ENCODE measurements at regions not wholly inside any gene's neighbourhood (a gene's known extent, or its start where the extent isn't known, plus 50 kb on each side); places are given as distances from the start of the nearest gene placed in this dataset.
"Not testable (repeated sequence)": the region's sequence is repeated elsewhere in the genome, so short reads cannot be mapped to it uniquely, and the experiment has no call there.

DNA sequence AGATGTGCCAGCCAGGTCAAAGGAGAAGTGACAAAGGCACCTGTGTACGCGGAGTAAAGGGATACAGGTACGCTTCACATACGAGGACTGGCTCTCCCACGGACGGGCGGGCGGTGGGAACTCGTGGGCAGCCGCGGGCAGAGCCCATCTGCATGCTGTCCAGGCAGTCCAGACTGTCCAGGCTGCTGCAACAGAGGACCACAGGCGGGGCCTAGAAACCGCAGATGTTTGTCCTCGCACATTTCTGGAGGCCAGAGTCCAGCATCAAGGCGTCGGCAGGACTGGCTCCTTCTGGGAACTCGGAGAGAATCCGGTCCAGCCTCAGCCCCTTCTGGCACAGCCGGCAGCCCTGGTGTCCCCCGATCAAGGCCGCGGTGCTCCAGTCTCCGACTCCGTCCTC is 5464.3 kb upstream of the TPTE start:
- not testable (repeated sequence) for H3K27me3 Mint-ChIP-seq, H3K9me3 Mint-ChIP-seq, H3K27ac Mint-ChIP-seq, H3K4me1 Mint-ChIP-seq, H3K4me3 Mint-ChIP-seq, H3K36me3 Mint-ChIP-seq

- H3K9me3 Mint-ChIP-seq, H3K4me1 Mint-ChIP-seq, H3K36me3 Mint-ChIP-seq, H3K4me3 Mint-ChIP-seq, H3K27me3 Mint-ChIP-seq, H3K27ac Mint-ChIP-seq: not testable (repeated sequence)
Measured at GRCh38 chr21:5060364-5061083, 5460.9 kb upstream of the TPTE start.

GRCh38 chr21:5064581-5065142 is 5456.7 kb upstream of the TPTE start:
- H3K27me3 Mint-ChIP-seq, H3K9me3 Mint-ChIP-seq: not testable (repeated sequence)

GRCh38 chr21:5065240-5066211 is 5455.9 kb upstream of the TPTE start:
- not testable (repeated sequence) for H3K27ac Mint-ChIP-seq, H3K4me1 Mint-ChIP-seq, H3K27me3 Mint-ChIP-seq, H3K4me3 Mint-ChIP-seq, H3K9me3 Mint-ChIP-seq, H3K36me3 Mint-ChIP-seq

More at GRCh38 chr21:5064581-5065142, 5456.7 kb upstream of the TPTE start:
- H3K36me3 Mint-ChIP-seq, H3K4me1 Mint-ChIP-seq, H3K27ac Mint-ChIP-seq, H3K4me3 Mint-ChIP-seq: not testable (repeated sequence)

- not testable (repeated sequence) for H3K4me3 Mint-ChIP-seq, H3K27ac Mint-ChIP-seq, H3K27me3 Mint-ChIP-seq, H3K4me1 Mint-ChIP-seq, H3K36me3 Mint-ChIP-seq, H3K9me3 Mint-ChIP-seq
Measured at GRCh38 chr21:5066682-5067251, 5454.6 kb upstream of the TPTE start.

DNA sequence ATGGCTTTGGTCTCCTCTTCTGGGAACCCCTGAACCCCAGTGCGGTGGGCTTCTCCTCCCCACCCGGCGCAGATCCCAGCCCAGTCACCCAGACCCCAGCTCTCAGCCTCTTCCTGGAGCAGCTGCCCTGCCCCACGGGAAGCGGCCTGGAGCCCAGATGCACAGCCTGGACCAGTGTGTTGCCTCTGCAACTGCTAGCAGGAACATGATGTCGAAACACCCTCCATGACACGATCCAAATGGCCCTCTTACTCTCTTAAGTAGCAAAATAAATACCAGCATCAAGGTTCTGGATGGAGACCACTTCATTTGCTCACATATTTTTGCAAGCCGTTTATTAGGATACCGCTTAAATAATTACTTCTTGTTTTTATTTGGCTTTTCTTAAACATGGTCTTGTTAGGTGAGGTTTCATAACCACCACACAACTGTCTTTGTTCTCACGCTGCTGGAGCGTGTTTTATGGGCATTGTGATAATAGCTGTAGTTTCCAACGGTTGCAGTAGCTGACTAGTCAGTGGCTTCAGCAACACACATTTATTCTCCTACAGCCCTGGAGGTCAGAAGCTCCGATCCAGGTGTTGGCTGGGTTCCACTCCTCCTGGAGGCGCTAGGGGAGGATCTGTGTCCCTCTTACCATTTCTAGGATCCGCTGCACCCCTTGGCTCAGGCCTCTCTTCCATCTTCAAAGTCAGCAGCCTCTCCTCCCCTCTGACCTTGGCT is 5453.9 kb upstream of the TPTE start:
- H3K9me3 Mint-ChIP-seq, H3K4me3 Mint-ChIP-seq, H3K36me3 Mint-ChIP-seq, H3K4me1 Mint-ChIP-seq, H3K27me3 Mint-ChIP-seq, H3K27ac Mint-ChIP-seq: not testable (repeated sequence)

DNA sequence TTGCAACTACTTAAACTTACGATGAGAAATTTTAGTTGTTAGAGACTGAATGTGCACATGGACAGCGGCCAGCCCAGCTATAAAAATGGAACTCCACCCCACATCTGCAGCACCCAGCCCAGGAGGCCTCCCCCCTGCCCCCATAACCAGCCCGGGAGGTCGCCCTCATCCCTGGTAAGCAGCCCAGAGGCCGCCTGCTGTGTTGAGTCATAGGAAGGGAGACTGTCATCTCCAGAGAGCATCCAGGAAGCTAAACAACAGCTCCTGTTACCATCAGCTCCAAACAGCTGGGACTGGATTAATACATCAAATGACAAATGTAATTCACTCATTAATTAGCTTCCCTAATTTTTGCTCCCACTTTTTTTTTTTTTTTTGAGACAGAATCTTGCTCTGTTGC is 5452.7 kb upstream of the TPTE start:
- not testable (repeated sequence) for H3K4me1 Mint-ChIP-seq, H3K9me3 Mint-ChIP-seq, H3K36me3 Mint-ChIP-seq, H3K4me3 Mint-ChIP-seq, H3K27me3 Mint-ChIP-seq, H3K27ac Mint-ChIP-seq

- not testable (repeated sequence) for H3K27me3 Mint-ChIP-seq, H3K27ac Mint-ChIP-seq, H3K4me3 Mint-ChIP-seq, H3K4me1 Mint-ChIP-seq, H3K9me3 Mint-ChIP-seq, H3K36me3 Mint-ChIP-seq
Measured at GRCh38 chr21:5071180-5071579, 5450.2 kb upstream of the TPTE start.

DNA sequence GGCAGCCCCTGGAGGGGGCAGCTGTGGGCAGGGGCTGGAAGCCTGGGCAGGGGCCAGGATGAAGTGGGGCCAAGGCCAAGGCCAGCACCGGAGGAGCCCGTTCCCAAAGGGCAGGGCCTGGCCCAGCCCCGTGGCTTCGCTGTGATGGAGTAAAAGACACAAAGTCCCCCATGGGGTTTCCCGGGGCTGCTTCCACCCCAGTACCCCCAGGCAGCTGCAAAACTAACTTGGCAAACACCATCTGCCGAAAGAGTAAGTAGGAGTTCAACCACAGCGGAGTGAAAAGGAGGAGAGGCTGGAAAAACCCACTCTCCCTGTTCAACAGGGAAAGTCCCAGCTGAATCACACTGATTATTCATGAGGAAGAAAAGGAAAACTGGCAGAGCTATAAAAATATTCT is 5444.5 kb upstream of the TPTE start:
- H3K27me3 Mint-ChIP-seq, H3K36me3 Mint-ChIP-seq: not testable (repeated sequence)

GRCh38 chr21:5079361-5079760 is 5442.0 kb upstream of the TPTE start:
- H3K27me3 Mint-ChIP-seq, H3K9me3 Mint-ChIP-seq, H3K4me3 Mint-ChIP-seq, H3K4me1 Mint-ChIP-seq, H3K36me3 Mint-ChIP-seq, H3K27ac Mint-ChIP-seq: not testable (repeated sequence)

More for the DNA sequence above, 5444.5 kb upstream of the TPTE start:
- H3K9me3 Mint-ChIP-seq, H3K4me1 Mint-ChIP-seq, H3K27ac Mint-ChIP-seq, H3K4me3 Mint-ChIP-seq: not testable (repeated sequence)

GRCh38 chr21:5080015-5080414 is 5441.4 kb upstream of the TPTE start:
- not testable (repeated sequence) for H3K4me1 Mint-ChIP-seq, H3K27ac Mint-ChIP-seq, H3K4me3 Mint-ChIP-seq, H3K9me3 Mint-ChIP-seq, H3K27me3 Mint-ChIP-seq, H3K36me3 Mint-ChIP-seq

GRCh38 chr21:5084246-5084645 is 5437.1 kb upstream of the TPTE start:
- not testable (repeated sequence) for H3K36me3 Mint-ChIP-seq, H3K27me3 Mint-ChIP-seq, H3K4me1 Mint-ChIP-seq, H3K9me3 Mint-ChIP-seq, H3K27ac Mint-ChIP-seq, H3K4me3 Mint-ChIP-seq

DNA sequence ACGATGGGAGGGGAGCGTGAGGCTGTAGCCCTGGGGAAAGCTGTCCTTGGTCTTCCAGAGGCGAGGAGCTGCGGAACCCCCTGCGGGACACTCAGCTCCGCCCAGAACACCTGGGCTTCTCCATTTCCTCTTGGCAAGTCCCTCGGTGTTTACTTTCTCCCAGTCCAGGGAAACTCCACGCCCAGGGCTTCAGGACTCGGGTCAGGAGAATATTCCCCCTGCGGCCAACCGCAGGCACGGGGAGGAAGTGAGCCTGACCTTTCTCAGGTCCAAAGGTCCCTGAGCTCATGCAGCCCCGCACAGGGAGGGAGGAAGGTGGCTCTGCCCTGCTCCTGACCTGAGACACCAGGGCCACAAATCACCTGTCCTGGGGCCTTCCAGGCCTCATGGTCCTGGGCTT is 5435.9 kb upstream of the TPTE start:
- not testable (repeated sequence) for H3K36me3 Mint-ChIP-seq, H3K9me3 Mint-ChIP-seq, H3K4me3 Mint-ChIP-seq, H3K27me3 Mint-ChIP-seq, H3K4me1 Mint-ChIP-seq, H3K27ac Mint-ChIP-seq

DNA sequence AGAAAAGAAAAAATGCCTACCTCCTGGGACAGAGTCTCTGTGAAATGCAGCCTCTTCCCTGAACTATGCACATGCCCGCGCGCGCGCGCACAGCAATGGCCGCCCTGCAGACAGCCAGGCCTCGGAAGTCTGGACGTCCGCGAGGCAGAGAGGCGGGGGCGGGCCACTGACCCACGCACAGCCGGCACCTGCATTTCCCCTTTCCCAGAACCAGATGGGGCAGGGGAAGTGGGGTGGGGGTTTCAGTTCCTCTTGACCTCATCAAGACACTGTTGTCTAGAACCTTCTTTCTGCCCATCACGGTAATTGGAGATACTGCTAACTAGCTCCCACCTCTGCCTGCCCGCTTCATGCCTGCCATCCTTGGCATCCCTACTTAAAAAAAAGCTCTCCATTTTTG is 5435.0 kb upstream of the TPTE start:
- not testable (repeated sequence) for H3K27ac Mint-ChIP-seq, H3K4me3 Mint-ChIP-seq, H3K4me1 Mint-ChIP-seq, H3K9me3 Mint-ChIP-seq, H3K36me3 Mint-ChIP-seq, H3K27me3 Mint-ChIP-seq

DNA sequence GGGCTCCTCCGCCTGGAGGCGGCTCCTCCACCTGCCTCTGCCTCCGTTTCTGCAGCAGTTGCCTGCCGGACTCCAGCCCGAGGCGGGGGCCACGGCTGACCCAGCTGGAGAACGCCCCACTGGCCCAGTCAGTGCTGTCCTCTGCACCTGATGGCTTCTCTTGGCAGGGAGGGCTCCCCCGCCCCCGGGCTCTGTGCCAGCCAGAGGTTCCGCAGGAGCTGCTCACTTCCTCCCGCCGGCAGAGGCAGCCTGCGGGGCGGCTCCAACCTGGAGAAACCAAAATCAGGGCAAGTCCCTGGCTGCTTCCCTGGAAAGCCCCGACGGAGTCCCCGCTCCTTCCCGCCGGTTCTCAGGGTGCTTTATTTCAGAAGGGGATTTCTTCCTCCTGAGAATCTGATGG is 5432.6 kb upstream of the TPTE start:
- H3K27ac Mint-ChIP-seq, H3K9me3 Mint-ChIP-seq, H3K4me1 Mint-ChIP-seq, H3K36me3 Mint-ChIP-seq, H3K4me3 Mint-ChIP-seq, H3K27me3 Mint-ChIP-seq: not testable (repeated sequence)
